ENCODE measurements at regions not wholly inside any gene's neighbourhood (a gene's known extent, or its start where the extent isn't known, plus 50 kb on each side); places are given as distances from the start of the nearest gene placed in this dataset.

- no peak for DNase-seq (ENCODE audit: low read depth in 2 of 2)
Measured at GRCh38 chr12:107978201-107978600, 150.9 kb upstream of the WSCD2 start.

GRCh38 chr12:107978641-107979040 is 150.4 kb upstream of the WSCD2 start:
- no peak for DNase-seq (ENCODE audit: low read depth in 2 of 2)

GRCh38 chr12:107983756-107984472 is 145.2 kb upstream of the WSCD2 start:
- DNase-seq (ENCODE audit: low read depth in 2 of 2), result no peak

GRCh38 chr12:107984973-107985372 is 144.1 kb upstream of the WSCD2 start:
- DNase-seq (ENCODE audit: low read depth in 2 of 2), result no peak

- no peak for DNase-seq (ENCODE audit: low read depth in 2 of 2)
Measured at GRCh38 chr12:107986183-107986582, 142.9 kb upstream of the WSCD2 start.

GRCh38 chr12:107990325-107990724 is 138.8 kb upstream of the WSCD2 start:
- DNase-seq (ENCODE audit: low read depth in 2 of 2), result no peak

- no peak for DNase-seq (ENCODE audit: low read depth in 2 of 2)
Measured at GRCh38 chr12:107992029-107992428, 137.1 kb upstream of the WSCD2 start.

- no peak for DNase-seq (ENCODE audit: low read depth in 2 of 2)
Measured at GRCh38 chr12:107992870-107993451, 136.1 kb upstream of the WSCD2 start.

- DNase-seq (ENCODE audit: low read depth in 2 of 2), result no peak
Measured at GRCh38 chr12:107998863-107999262, 130.2 kb upstream of the WSCD2 start.

GRCh38 chr12:108000111-108000510 is 129.0 kb upstream of the WSCD2 start:
- no peak for DNase-seq (ENCODE audit: low read depth in 2 of 2)

GRCh38 chr12:108004319-108004718 is 124.8 kb upstream of the WSCD2 start:
- no peak for DNase-seq (ENCODE audit: low read depth in 2 of 2)

GRCh38 chr12:108008163-108008905 is 120.8 kb upstream of the WSCD2 start:
- DNase-seq (ENCODE audit: low read depth in 2 of 2), result no peak

- no peak for DNase-seq (ENCODE audit: low read depth in 2 of 2)
Measured at GRCh38 chr12:108009442-108010070, 119.5 kb upstream of the WSCD2 start.

- DNase-seq (ENCODE audit: low read depth in 2 of 2), result no peak
Measured at GRCh38 chr12:108016022-108016564, 113.0 kb upstream of the WSCD2 start.

- DNase-seq (ENCODE audit: low read depth in 2 of 2), result no peak
Measured at GRCh38 chr12:108017472-108018057, 111.5 kb upstream of the WSCD2 start.

GRCh38 chr12:108019862-108020261 is 109.2 kb upstream of the WSCD2 start:
- DNase-seq (ENCODE audit: low read depth in 2 of 2), result no peak

- no peak for DNase-seq (ENCODE audit: low read depth in 2 of 2)
Measured at GRCh38 chr12:108021141-108021540, 107.9 kb upstream of the WSCD2 start.

- DNase-seq (ENCODE audit: low read depth in 2 of 2), result no peak
Measured at GRCh38 chr12:108021949-108022522, 107.1 kb upstream of the WSCD2 start.

- DNase-seq (ENCODE audit: low read depth in 2 of 2), result no peak
Measured at GRCh38 chr12:108029051-108029835, 99.8 kb upstream of the WSCD2 start.

- DNase-seq (ENCODE audit: low read depth in 2 of 2), result no peak
Measured at GRCh38 chr12:108033090-108033489, 96.0 kb upstream of the WSCD2 start.

GRCh38 chr12:108035372-108035771 is 93.7 kb upstream of the WSCD2 start:
- no peak for DNase-seq (ENCODE audit: low read depth in 2 of 2)
